Nephron (organoid): ENCODE measurements at regions not wholly inside any gene's neighbourhood (a gene's known extent, or its start where the extent isn't known, plus 50 kb on each side); places are given as distances from the start of the nearest gene placed in this dataset.

Experiments
- H3K27ac Mint-ChIP-seq, 3 experiments: 2 replicates each; pipeline ENCODE4 v1.8.0; 2020; ENCODE audit warnings: mixed read lengths in 3 of 3, mild to moderate bottlenecking in 2 of 3, moderate library complexity in 1 of 3
- H3K27me3 Mint-ChIP-seq: 2 replicates; pipeline ENCODE4 v1.8.0; 2021; ENCODE audit warnings: low read depth, mild to moderate bottlenecking, moderate library complexity, mixed read lengths
- H3K36me3 Mint-ChIP-seq: 2 replicates; pipeline ENCODE4 v1.8.0; 2020; ENCODE audit warnings: low read depth, mixed read lengths
- H3K4me1 Mint-ChIP-seq: 2 replicates; pipeline ENCODE4 v1.8.0; 2020; ENCODE audit warnings: mixed read lengths
- H3K4me3 Mint-ChIP-seq, 3 experiments: 2 replicates each; pipeline ENCODE4 v1.8.0; 2020; ENCODE audit warnings: mild to moderate bottlenecking in 3 of 3, mixed read lengths in 3 of 3, moderate library complexity in 2 of 3
- H3K9me3 Mint-ChIP-seq: 2 replicates; pipeline ENCODE4 v1.8.0; 2020; ENCODE audit warnings: mixed read lengths
- CTCF ChIP-seq, 3 experiments: fragments of 200-600 bp; sonication (generic); IDR thresholded peaks; one replicate each; pipeline ENCODE4 v1.5.0; 2021; ENCODE audit warnings: antibody characterized with exemption in 3 of 3; ENCODE audit not compliant: unreplicated experiment in 3 of 3

- Mint-ChIP-seq H3K27ac (no peak overlapping the region), H3K4me3 (no peak overlapping the region), H3K4me1 (peaks cover 1% of the 10 kb centered on the region), H3K36me3 (no peaks in the 10 kb centered on the region), H3K9me3 (peaks cover 20% of the 10 kb centered on the region), H3K27me3 (no peaks in the 10 kb centered on the region)
- TF ChIP-seq CTCF (IDR thresholded peaks at IDR 0.05; ENCODE audit: unreplicated experiment in 3 of 3) = no peak
Observed at GRCh38 chr7:85781606-85782005, 594.8 kb upstream of the SEMA3D start.

- no peak for TF ChIP-seq CTCF (IDR thresholded peaks at IDR 0.05; ENCODE audit: unreplicated experiment in 3 of 3)
- peak overlapping the region in 1 of 3 experiments; percentile 34 for H3K4me3 Mint-ChIP-seq
- H3K36me3 Mint-ChIP-seq = no peaks in the 10 kb centered on the region
- H3K27ac Mint-ChIP-seq = peak overlapping the region in 2 of 3 experiments; percentile 68 to 89
- no peaks in the 10 kb centered on the region for H3K9me3 Mint-ChIP-seq
- peaks cover 22% of the 10 kb centered on the region for H3K4me1 Mint-ChIP-seq
- H3K27me3 Mint-ChIP-seq = no peaks in the 10 kb centered on the region
Observed at GRCh38 chr7:85776691-85777345, 590.0 kb upstream of the SEMA3D start.

- H3K4me3 Mint-ChIP-seq = peak overlapping the region in 1 of 3 experiments; percentile 44
- TF ChIP-seq CTCF (IDR thresholded peaks at IDR 0.05; ENCODE audit: unreplicated experiment in 3 of 3) = no peak
- no peaks in the 10 kb centered on the region for H3K36me3 Mint-ChIP-seq
- peak overlapping the region in 1 of 3 experiments; percentile 89 for H3K27ac Mint-ChIP-seq
- peaks cover 22% of the 10 kb centered on the region for H3K4me1 Mint-ChIP-seq
- H3K9me3 Mint-ChIP-seq = no peaks in the 10 kb centered on the region
- no peaks in the 10 kb centered on the region for H3K27me3 Mint-ChIP-seq
Observed at GRCh38 chr7:85775431-85775830, 588.6 kb upstream of the SEMA3D start.

GRCh38 chr7:85774986-85775385 is 588.1 kb upstream of the SEMA3D start:
- H3K9me3 Mint-ChIP-seq = no peaks in the 10 kb centered on the region
- H3K4me1 Mint-ChIP-seq = peaks cover 22% of the 10 kb centered on the region
- H3K36me3 Mint-ChIP-seq = no peaks in the 10 kb centered on the region
- H3K27ac Mint-ChIP-seq = peak overlapping the region in 2 of 3 experiments; percentile 33 to 89
- TF ChIP-seq CTCF (IDR thresholded peaks at IDR 0.05; ENCODE audit: unreplicated experiment in 3 of 3) = no peak
- H3K27me3 Mint-ChIP-seq = no peaks in the 10 kb centered on the region
- H3K4me3 Mint-ChIP-seq = no peak overlapping the region

GRCh38 chr7:85773116-85773728 is 586.4 kb upstream of the SEMA3D start:
- TF ChIP-seq CTCF (IDR thresholded peaks at IDR 0.05; ENCODE audit: unreplicated experiment in 3 of 3) = no peak
- Mint-ChIP-seq H3K9me3 (no peaks in the 10 kb centered on the region), H3K27me3 (no peaks in the 10 kb centered on the region), H3K36me3 (no peaks in the 10 kb centered on the region), H3K27ac (peak overlapping the region in 1 of 3 experiments; percentile 53), H3K4me1 (peaks cover 22% of the 10 kb centered on the region), H3K4me3 (no peak overlapping the region)

- H3K27ac Mint-ChIP-seq = no peak overlapping the region
- no peak overlapping the region for H3K4me3 Mint-ChIP-seq
- no peaks in the 10 kb centered on the region for H3K36me3 Mint-ChIP-seq
- H3K4me1 Mint-ChIP-seq = peaks cover 20% of the 10 kb centered on the region
- H3K9me3 Mint-ChIP-seq = no peaks in the 10 kb centered on the region
- no peak for TF ChIP-seq CTCF (IDR thresholded peaks at IDR 0.05; ENCODE audit: unreplicated experiment in 3 of 3)
- H3K27me3 Mint-ChIP-seq = no peaks in the 10 kb centered on the region
Observed at GRCh38 chr7:85771516-85771915, 584.7 kb upstream of the SEMA3D start.
